IMR-90 (cell line): ENCODE measurements at regions not wholly inside any gene's neighbourhood (a gene's known extent, or its start where the extent isn't known, plus 50 kb on each side); places are given as distances from the start of the nearest gene placed in this dataset.

ENCODE experiments used
- ATAC-seq: fragments of 200-7000 bp; cut with Tn5 transposase; 2 replicates; pipeline ENCODE4 v1.9.1; 2020; ENCODE audit warnings: low read depth, mild to moderate bottlenecking, moderate library complexity
- BruUV-seq: library from RNA; stranded (reverse); fragments of 400-500 nt; replicated peaks from 2 replicates; lab custom pipeline; 2021; lab: Mats Ljungman, UMichigan
- CTCF ChIA-PET: fragments of 300-600 bp; formaldehyde crosslinking; extraction: SDS; loops from one replicate; lab custom pipeline; 2021; ENCODE audit warnings: antibody characterized with exemption; lab: Yijun Ruan, JAX
- POLR2A ChIA-PET: fragments of 300-600 bp; sonication (Branson Sonifier 250); formaldehyde crosslinking; loops from one replicate; lab custom pipeline; 2022; ENCODE audit warnings: antibody characterized with exemption; ENCODE audit not compliant: unreplicated experiment; lab: Charles Lee
- DNase-seq: peaks from one replicate; pipeline ENCODE4 v3.0.0; 2013
- H2AFZ ChIP-seq: replicated peaks from 2 replicates; pipeline ENCODE3; 2013; ENCODE audit warnings: low read length, mild to moderate bottlenecking; ENCODE audit not compliant: poor library complexity
- H2AK5ac ChIP-seq: 2 replicates; pipeline ENCODE4 v1.6.1; 2013; ENCODE audit warnings: low read depth, low read length, inconsistent platforms
- H2AK9ac ChIP-seq: replicated peaks from 2 replicates; pipeline ENCODE3; 2013; ENCODE audit warnings: mild to moderate bottlenecking, low read depth, low read length, moderate library complexity; ENCODE audit not compliant: poor library complexity
- H2BK120ac ChIP-seq: 2 replicates; pipeline ENCODE4 v1.6.1; 2013; ENCODE audit warnings: low read depth, low read length, inconsistent platforms
- H2BK15ac ChIP-seq: 3 replicates; pipeline ENCODE4 v1.6.1; 2013; ENCODE audit warnings: low read depth, low read length, inconsistent platforms
- H2BK20ac ChIP-seq: 2 replicates; pipeline ENCODE4 v1.6.1; 2013; ENCODE audit warnings: low read depth, mild to moderate bottlenecking, inconsistent platforms, low read length, moderate library complexity
- H2BK5ac ChIP-seq: 2 replicates; pipeline ENCODE4 v1.6.1; 2013; ENCODE audit warnings: mild to moderate bottlenecking, low read depth, low read length, inconsistent platforms; ENCODE audit not compliant: poor library complexity, severe bottlenecking
- H3K14ac ChIP-seq: replicated peaks from 2 replicates; pipeline ENCODE4 v1.6.1; 2013; ENCODE audit warnings: low read depth, low read length, inconsistent platforms
- H3K18ac ChIP-seq: 2 replicates; pipeline ENCODE4 v1.6.1; 2013; ENCODE audit warnings: low read depth, low read length, control low read depth
- H3K23ac ChIP-seq: 2 replicates; pipeline ENCODE4 v1.6.1; 2013; ENCODE audit warnings: low read depth, low read length, inconsistent platforms
- H3K27ac ChIP-seq: 2 replicates; pipeline ENCODE4 v1.5.1; 2013; ENCODE audit warnings: mild to moderate bottlenecking, control low read depth, low read length; ENCODE audit not compliant: insufficient read depth
- H3K27me3 ChIP-seq: 2 replicates; pipeline ENCODE4 v1.6.1; 2013; ENCODE audit warnings: low read length; ENCODE audit not compliant: control insufficient read depth, insufficient read depth
- H3K36me3 ChIP-seq: 2 replicates; pipeline ENCODE4 v1.6.1; 2013; ENCODE audit warnings: low read length, mixed read lengths; ENCODE audit not compliant: control insufficient read depth, insufficient read depth
- H3K4ac ChIP-seq: 2 replicates; pipeline ENCODE4 v1.6.1; 2013; ENCODE audit warnings: low read depth, low read length, inconsistent platforms
- H3K4me1 ChIP-seq: 2 replicates; pipeline ENCODE4 v1.6.1; 2013; ENCODE audit warnings: low read length, mixed read lengths; ENCODE audit not compliant: control insufficient read depth, insufficient read depth
- H3K4me2 ChIP-seq: 2 replicates; pipeline ENCODE4 v1.6.1; 2013; ENCODE audit warnings: low read depth, mild to moderate bottlenecking, control low read depth, low read length, moderate library complexity
- H3K4me3 ChIP-seq: 2 replicates; pipeline ENCODE4 v1.5.1; 2013; ENCODE audit warnings: low read depth, mild to moderate bottlenecking, control low read depth, low read length, moderate library complexity; ENCODE audit not compliant: insufficient read depth
- H3K56ac ChIP-seq: 2 replicates; pipeline ENCODE4 v1.6.1; 2013; ENCODE audit warnings: low read length, inconsistent platforms; ENCODE audit not compliant: insufficient read depth; ENCODE audit errors: extremely low read depth
- H3K79me1 ChIP-seq, 2 experiments: 2 replicates each; pipeline ENCODE4 v1.6.1; 2013; ENCODE audit warnings: low read length in 2 of 2, inconsistent platforms in 1 of 2, low read depth in 1 of 2
- H3K9ac ChIP-seq: 2 replicates; pipeline ENCODE4 v1.6.1; 2013; ENCODE audit warnings: low read depth, low read length, control low read depth
- H3K9me1 ChIP-seq: 2 replicates; pipeline ENCODE4 v1.6.1; 2013; ENCODE audit warnings: low read length, inconsistent platforms; ENCODE audit not compliant: insufficient read depth
- H3K9me3 ChIP-seq: 2 replicates; pipeline ENCODE4 v1.6.1; 2013; ENCODE audit warnings: low read length; ENCODE audit not compliant: control insufficient read depth, insufficient read depth
- H4K20me1 ChIP-seq: 2 replicates; pipeline ENCODE4 v1.6.1; 2013; ENCODE audit warnings: low read length, inconsistent platforms; ENCODE audit not compliant: insufficient read depth
- H4K5ac ChIP-seq: 2 replicates; pipeline ENCODE4 v1.6.1; 2013; ENCODE audit warnings: mild to moderate bottlenecking, low read depth, low read length, control low read depth
- H4K8ac ChIP-seq, 2 experiments: 2 replicates each; pipeline ENCODE4 v1.6.1; 2013; ENCODE audit warnings: low read depth in 2 of 2, low read length in 2 of 2, control low read depth in 1 of 2, inconsistent platforms in 1 of 2
- H4K91ac ChIP-seq: 2 replicates; pipeline ENCODE4 v1.6.1; 2013; ENCODE audit warnings: low read depth, low read length, inconsistent platforms; ENCODE audit not compliant: insufficient read depth
- CHD1 ChIP-seq: IDR thresholded peaks from 2 replicates; pipeline ENCODE4 v1.6.1; 2012; ENCODE audit warnings: low read depth, low read length, improper control_type of control experiment
- MAFK ChIP-seq: IDR thresholded peaks from 2 replicates; pipeline ENCODE4 v1.6.1; 2012; ENCODE audit warnings: low read depth, low read length, improper control_type of control experiment
- SMC3 ChIP-seq: fragments of 150-350 bp; IDR thresholded peaks from 2 replicates; pipeline ENCODE4 v1.6.1; 2016; ENCODE audit warnings: low read depth, mild to moderate bottlenecking, antibody characterized with exemption, low read length, moderate library complexity
- USF2 ChIP-seq: fragments of 150-350 bp; IDR thresholded peaks from 2 replicates; pipeline ENCODE4 v1.6.1; 2017; ENCODE audit warnings: mild to moderate bottlenecking, antibody characterized with exemption, low read length, low read depth
- WGBS, 2 experiments: methylation state at CpG; one replicate each; pipeline versions ENCODE4 v1.1.5 to v1.1.7; 2013; ENCODE audit warnings: missing lambda C conversion rate in 2 of 2; ENCODE audit not compliant: insufficient read length in 1 of 2; ENCODE audit errors: extremely low coverage in 2 of 2; 5-methylcytosine and 5-hydroxymethylcytosine counted together
- dilution Hi-C: fragments of 300-500 bp; cut with HindIII; formaldehyde crosslinking; loops from one replicate; pipeline ENCODE4 v1.14.3; 2018; ENCODE audit warnings: low sequenced_read_pairs; ENCODE audit not compliant: unreplicated experiment
- in situ Hi-C: fragments of 300-500 bp; cut with MboI; formaldehyde crosslinking; loops from 3 replicates; pipeline ENCODE4 v1.14.3; 2019; ENCODE audit warnings: low sequenced_read_pairs, inconsistent platforms, mixed read lengths
- intact Hi-C: fragments of 100-400 bp; cut with micrococcal nuclease; formaldehyde crosslinking; loops from 2 replicates; pipeline ENCODE4 v1.10.0; 2022

GRCh38 chr9:26266146-26266793 lies 588.0 kb upstream of the TUSC1 start:
- Histone ChIP-seq H3K23ac (no peak overlapping the region), H3K4me3 (no peak overlapping the region), H4K91ac (peak overlapping the region; percentile 29; the same call in 1 of the 2 replicates), H2BK5ac (peak overlapping the region; percentile 59), H2BK20ac (peak overlapping the region; percentile 85), H2BK120ac (peak overlapping the region; percentile 83), H2BK15ac (peak overlapping the region; percentile 82), H3K4ac (peak overlapping the region; percentile 63; the same call in 1 of the 2 replicates), H3K27me3 (no peaks in the 10 kb centered on the region), H3K18ac (peak overlapping the region; percentile 76; the same call in 1 of the 2 replicates), H4K5ac (peak overlapping the region; percentile 75; the same call in 1 of the 2 replicates), H3K9me3 (no peaks in the 10 kb centered on the region), H4K8ac (peak overlapping the region; percentile 59 to 82; a peak in 3 of 4 replicates), H2AK5ac (peak overlapping the region; percentile 47; the same call in 1 of the 2 replicates), H3K4me1 (peaks cover 7% of the 10 kb centered on the region), H3K9me1 (no peaks in the 10 kb centered on the region), H3K56ac (no peak overlapping the region; the same call in 1 of the 2 replicates), H3K27ac (peak overlapping the region; percentile 32; the same call in 1 of the 2 replicates), H3K79me1 (no peaks in the 10 kb centered on the region), H3K9ac (no peak overlapping the region), H3K14ac (peak overlapping the region; percentile 71; the same call in 1 of the 2 replicates), H2AK9ac (no peak overlapping the region), H2AFZ (no peak overlapping the region), H4K20me1 (no peaks in the 10 kb centered on the region), H3K36me3 (no peaks in the 10 kb centered on the region), H3K4me2 (no peak overlapping the region)
- DNase-seq = no peak
- ATAC-seq = no peak
- dilution Hi-C loops (no loop called here), intact Hi-C loops (loop anchor here (10.0 kb wide), 1 partner anchor 101 kb away; no protein-coding TSS in a partner anchor), in situ Hi-C loops (no loop called here)
- no CpG with 5 or more reads among the region's 2 CpGs for WGBS, 2 experiments
- CTCF ChIA-PET = interaction anchor here (1.1 kb wide), 1 partner anchor 18 kb away, joined by 3 read pairs; no protein-coding TSS in a partner anchor
- POLR2A ChIA-PET = no interaction called here
- TF ChIP-seq MAFK (no peak), CHD1 (no peak), USF2 (no peak), SMC3 (no peak)
- no TSS peak for BruUV-seq
